ENCODE measurements at regions not wholly inside any gene's neighbourhood (a gene's known extent, or its start where the extent isn't known, plus 50 kb on each side); places are given as distances from the start of the nearest gene placed in this dataset.

DNA sequence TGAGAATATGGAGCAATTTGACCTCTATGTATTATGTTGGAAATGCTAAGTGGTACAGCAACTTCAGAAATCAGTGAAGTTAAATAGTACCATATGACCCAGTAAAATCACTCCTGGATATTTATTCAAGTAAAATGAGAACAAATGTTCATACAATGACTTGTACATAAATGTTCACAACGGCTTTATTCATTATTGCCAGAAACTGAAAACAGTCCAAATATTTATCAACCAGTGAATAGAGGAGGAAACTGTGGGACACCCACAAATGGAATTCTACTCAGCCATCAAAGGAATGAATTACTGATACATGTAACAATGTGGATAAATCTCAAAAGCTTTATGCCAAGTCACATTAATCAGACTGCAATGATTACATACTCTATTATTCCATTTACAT lies 416.3 kb downstream of the AASDHPPT start:
- H3K4me1 ChIP-seq (ENCODE audit: control insufficient read depth, insufficient read depth, low read length) = no peaks in the 10 kb centered on the region
- no peak overlapping the region for H3K27ac ChIP-seq (ENCODE audit: low read depth, low read length)
- H3K4me3 ChIP-seq (ENCODE audit: low read depth, low read length) = no peak overlapping the region
- H3K36me3 ChIP-seq (ENCODE audit: control insufficient read depth, insufficient read depth, low read length) = no peaks in the 10 kb centered on the region
- H3K9ac ChIP-seq (ENCODE audit: low read length) = no peak overlapping the region
- H3K9me3 ChIP-seq (ENCODE audit: control insufficient read depth, insufficient read depth, low read depth, low read length) = no peaks in the 10 kb centered on the region
- H3K27me3 ChIP-seq (ENCODE audit: control insufficient read depth, insufficient read depth, low read length) = no peaks in the 10 kb centered on the region

DNA sequence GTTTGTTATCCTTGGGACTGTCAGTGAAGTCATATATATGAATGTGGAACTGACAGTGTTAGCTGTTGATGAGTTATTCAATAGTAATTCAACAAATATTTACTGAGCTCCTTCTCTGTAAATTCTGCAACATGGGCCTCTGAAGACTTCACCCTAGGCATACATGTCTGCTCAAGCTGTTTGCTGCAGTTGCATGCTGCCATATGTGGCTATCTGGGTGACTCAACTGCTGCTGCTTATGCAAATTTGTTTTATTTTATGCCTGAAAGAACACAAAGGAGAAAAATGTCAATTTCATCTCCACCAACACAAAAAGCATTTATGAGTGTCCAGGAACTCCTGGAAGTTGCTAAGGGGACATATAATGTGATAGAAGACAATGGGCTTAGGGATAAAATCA lies 417.6 kb downstream of the AASDHPPT start:
- no peaks in the 10 kb centered on the region for H3K36me3 ChIP-seq (ENCODE audit: control insufficient read depth, insufficient read depth, low read length)
- no peaks in the 10 kb centered on the region for H3K27me3 ChIP-seq (ENCODE audit: control insufficient read depth, insufficient read depth, low read length)
- no peak overlapping the region for H3K4me3 ChIP-seq (ENCODE audit: low read depth, low read length)
- no peaks in the 10 kb centered on the region for H3K4me1 ChIP-seq (ENCODE audit: control insufficient read depth, insufficient read depth, low read length)
- H3K9ac ChIP-seq (ENCODE audit: low read length) = no peak overlapping the region
- H3K27ac ChIP-seq (ENCODE audit: low read depth, low read length) = no peak overlapping the region
- no peaks in the 10 kb centered on the region for H3K9me3 ChIP-seq (ENCODE audit: control insufficient read depth, insufficient read depth, low read depth, low read length)

DNA sequence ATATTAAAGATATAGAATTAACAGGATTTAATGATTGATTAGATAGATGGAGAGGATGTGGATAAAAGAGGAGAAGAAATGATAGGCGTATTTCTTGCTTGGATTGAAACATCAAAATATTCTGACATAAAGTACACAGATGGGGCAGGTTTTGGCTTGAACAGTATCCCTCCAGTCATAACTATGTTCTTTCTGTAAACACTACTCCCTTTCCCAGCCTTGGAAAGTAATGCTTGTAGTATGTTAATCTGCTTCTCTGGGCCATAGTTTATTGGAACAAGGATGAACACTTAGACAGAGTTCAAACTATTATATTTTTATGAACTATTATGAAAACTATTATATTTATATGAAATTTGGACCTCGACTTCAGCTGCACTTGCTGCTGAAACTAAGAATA lies 419.2 kb downstream of the AASDHPPT start:
- Histone ChIP-seq H3K9ac (ENCODE audit: low read length) (no peak overlapping the region), H3K27me3 (ENCODE audit: control insufficient read depth, insufficient read depth, low read length) (no peaks in the 10 kb centered on the region), H3K27ac (ENCODE audit: low read depth, low read length) (no peak overlapping the region), H3K4me3 (ENCODE audit: low read depth, low read length) (no peak overlapping the region), H3K36me3 (ENCODE audit: control insufficient read depth, insufficient read depth, low read length) (no peaks in the 10 kb centered on the region), H3K9me3 (ENCODE audit: control insufficient read depth, insufficient read depth, low read depth, low read length) (no peaks in the 10 kb centered on the region), H3K4me1 (ENCODE audit: control insufficient read depth, insufficient read depth, low read length) (no peaks in the 10 kb centered on the region)

DNA sequence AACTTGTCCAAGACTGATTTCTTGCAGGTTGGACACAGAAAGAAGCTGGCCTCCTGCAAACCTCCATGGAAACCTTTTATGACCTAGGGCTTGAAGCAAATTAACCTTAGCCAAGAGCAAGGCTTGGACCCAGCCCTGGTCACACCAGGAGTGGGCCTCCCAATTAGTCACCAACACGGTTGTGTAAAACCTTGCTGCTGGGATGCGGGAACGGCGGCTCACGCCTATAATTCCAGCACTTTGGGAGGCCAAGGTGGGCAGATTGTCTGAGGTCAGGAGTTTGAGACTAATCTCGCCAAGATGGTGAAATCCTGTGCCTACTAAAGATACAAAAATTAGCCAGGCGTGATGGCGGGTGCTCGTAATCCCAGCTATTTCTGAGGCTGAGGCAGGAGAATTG lies 419.9 kb downstream of the AASDHPPT start:
- no peak overlapping the region for H3K4me3 ChIP-seq (ENCODE audit: low read depth, low read length)
- no peaks in the 10 kb centered on the region for H3K27me3 ChIP-seq (ENCODE audit: control insufficient read depth, insufficient read depth, low read length)
- no peaks in the 10 kb centered on the region for H3K36me3 ChIP-seq (ENCODE audit: control insufficient read depth, insufficient read depth, low read length)
- H3K9me3 ChIP-seq (ENCODE audit: control insufficient read depth, insufficient read depth, low read depth, low read length) = no peaks in the 10 kb centered on the region
- H3K9ac ChIP-seq (ENCODE audit: low read length) = no peak overlapping the region
- no peak overlapping the region for H3K27ac ChIP-seq (ENCODE audit: low read depth, low read length)
- H3K4me1 ChIP-seq (ENCODE audit: control insufficient read depth, insufficient read depth, low read length) = no peaks in the 10 kb centered on the region

DNA sequence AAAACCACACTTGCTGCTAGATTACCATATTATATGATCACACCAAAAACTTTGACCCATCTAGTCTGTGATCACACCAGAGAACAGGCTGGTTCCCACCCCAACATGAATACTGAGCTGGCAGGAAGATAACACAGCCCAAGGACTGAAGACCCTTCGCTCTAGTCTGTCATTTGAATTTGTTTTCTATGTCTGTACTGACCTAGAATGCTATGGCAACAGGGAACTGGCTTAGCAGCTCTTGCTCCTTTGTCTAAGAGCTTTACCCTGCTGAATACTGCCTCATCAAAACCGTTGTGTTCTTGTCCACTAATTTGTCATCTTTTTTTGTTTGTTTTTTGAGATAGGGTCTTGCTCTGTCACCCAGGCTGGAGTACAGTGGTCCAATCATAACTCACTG lies 420.4 kb downstream of the AASDHPPT start:
- no peak overlapping the region for H3K4me3 ChIP-seq (ENCODE audit: low read depth, low read length)
- no peaks in the 10 kb centered on the region for H3K9me3 ChIP-seq (ENCODE audit: control insufficient read depth, insufficient read depth, low read depth, low read length)
- H3K4me1 ChIP-seq (ENCODE audit: control insufficient read depth, insufficient read depth, low read length) = no peaks in the 10 kb centered on the region
- H3K27ac ChIP-seq (ENCODE audit: low read depth, low read length) = no peak overlapping the region
- no peak overlapping the region for H3K9ac ChIP-seq (ENCODE audit: low read length)
- H3K36me3 ChIP-seq (ENCODE audit: control insufficient read depth, insufficient read depth, low read length) = no peaks in the 10 kb centered on the region
- H3K27me3 ChIP-seq (ENCODE audit: control insufficient read depth, insufficient read depth, low read length) = no peaks in the 10 kb centered on the region

DNA sequence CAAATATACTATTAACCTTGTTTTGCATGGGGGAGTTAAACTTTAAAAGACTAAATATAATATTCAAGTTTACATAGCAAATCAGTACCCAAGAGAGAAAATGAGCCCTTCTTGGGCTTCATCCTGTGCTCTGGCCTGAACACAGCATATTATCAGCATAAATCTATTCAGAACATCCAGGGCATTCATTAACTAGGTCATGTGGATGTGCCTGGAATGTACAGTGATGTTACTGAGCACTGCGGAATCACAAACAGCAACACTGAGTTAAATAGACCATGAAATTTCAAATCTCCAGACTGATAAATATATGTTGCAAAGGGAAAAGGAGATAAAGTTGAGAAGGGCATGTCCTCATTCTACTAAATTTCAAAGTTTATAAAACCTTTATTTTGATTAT lies 426.4 kb downstream of the AASDHPPT start:
- no peaks in the 10 kb centered on the region for H3K4me1 ChIP-seq (ENCODE audit: control insufficient read depth, insufficient read depth, low read length)
- no peaks in the 10 kb centered on the region for H3K36me3 ChIP-seq (ENCODE audit: control insufficient read depth, insufficient read depth, low read length)
- H3K9me3 ChIP-seq (ENCODE audit: control insufficient read depth, insufficient read depth, low read depth, low read length) = no peaks in the 10 kb centered on the region
- H3K4me3 ChIP-seq (ENCODE audit: low read depth, low read length) = no peak overlapping the region
- no peak overlapping the region for H3K27ac ChIP-seq (ENCODE audit: low read depth, low read length)
- no peak overlapping the region for H3K9ac ChIP-seq (ENCODE audit: low read length)
- no peaks in the 10 kb centered on the region for H3K27me3 ChIP-seq (ENCODE audit: control insufficient read depth, insufficient read depth, low read length)

DNA sequence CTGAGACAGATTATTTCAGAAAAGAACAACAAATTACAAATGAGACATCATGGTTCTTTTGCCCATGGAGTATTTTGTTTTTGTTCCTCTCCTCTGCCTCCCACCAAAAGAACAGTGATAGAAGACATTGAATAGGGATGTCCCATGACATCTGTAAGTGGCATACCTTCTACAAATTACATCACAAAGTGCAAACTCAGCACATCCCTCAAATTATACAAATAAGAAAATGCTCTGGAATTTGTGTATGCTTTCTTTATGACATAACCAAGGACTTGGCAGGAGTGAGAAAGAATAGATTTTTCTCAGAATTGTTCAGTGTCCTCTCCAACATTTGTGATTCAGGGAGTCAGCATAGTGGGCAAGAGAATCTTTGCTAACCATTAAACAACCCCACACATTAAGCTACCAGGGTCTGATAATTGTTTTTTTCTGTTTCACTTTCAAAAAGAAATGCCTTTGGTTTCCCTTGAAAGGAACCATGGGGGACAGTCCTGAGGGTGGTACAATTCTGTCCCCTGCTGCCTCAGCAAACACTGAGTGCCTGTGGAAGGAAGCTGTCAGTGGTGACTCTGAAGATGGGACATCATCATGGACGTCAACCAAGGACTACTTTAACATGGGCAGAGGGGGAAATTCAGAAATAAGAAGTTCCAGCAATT lies 430.3 kb downstream of the AASDHPPT start:
- Histone ChIP-seq H3K36me3 (ENCODE audit: control insufficient read depth, insufficient read depth, low read length) (no peaks in the 10 kb centered on the region), H3K9me3 (ENCODE audit: control insufficient read depth, insufficient read depth, low read depth, low read length) (no peaks in the 10 kb centered on the region), H3K27ac (ENCODE audit: low read depth, low read length) (no peak overlapping the region), H3K9ac (ENCODE audit: low read length) (no peak overlapping the region), H3K4me1 (ENCODE audit: control insufficient read depth, insufficient read depth, low read length) (no peaks in the 10 kb centered on the region), H3K4me3 (ENCODE audit: low read depth, low read length) (no peak overlapping the region), H3K27me3 (ENCODE audit: control insufficient read depth, insufficient read depth, low read length) (no peaks in the 10 kb centered on the region)

DNA sequence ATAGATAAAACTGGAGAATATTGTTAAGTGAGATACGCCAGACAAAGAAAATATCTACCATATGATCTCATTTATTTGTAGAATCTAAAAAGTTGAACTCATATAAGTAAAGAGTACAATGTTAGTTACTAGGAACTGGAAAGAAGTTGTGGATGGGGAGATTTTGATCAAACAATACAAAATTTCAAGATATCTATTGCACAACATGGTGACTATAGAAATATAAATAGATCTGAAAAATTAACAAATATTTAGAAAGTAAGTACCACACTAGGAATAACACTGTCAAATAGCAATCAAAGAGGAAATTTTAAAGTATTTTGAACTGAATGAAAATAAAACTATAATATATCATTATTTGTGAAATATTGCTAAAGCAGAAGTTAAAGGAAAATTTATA lies 437.2 kb downstream of the AASDHPPT start:
- H3K9me3 ChIP-seq (ENCODE audit: control insufficient read depth, insufficient read depth, low read depth, low read length) = no peaks in the 10 kb centered on the region
- no peak overlapping the region for H3K9ac ChIP-seq (ENCODE audit: low read length)
- no peak overlapping the region for H3K27ac ChIP-seq (ENCODE audit: low read depth, low read length)
- H3K36me3 ChIP-seq (ENCODE audit: control insufficient read depth, insufficient read depth, low read length) = no peaks in the 10 kb centered on the region
- H3K4me3 ChIP-seq (ENCODE audit: low read depth, low read length) = no peak overlapping the region
- H3K4me1 ChIP-seq (ENCODE audit: control insufficient read depth, insufficient read depth, low read length) = no peaks in the 10 kb centered on the region
- H3K27me3 ChIP-seq (ENCODE audit: control insufficient read depth, insufficient read depth, low read length) = no peaks in the 10 kb centered on the region

DNA sequence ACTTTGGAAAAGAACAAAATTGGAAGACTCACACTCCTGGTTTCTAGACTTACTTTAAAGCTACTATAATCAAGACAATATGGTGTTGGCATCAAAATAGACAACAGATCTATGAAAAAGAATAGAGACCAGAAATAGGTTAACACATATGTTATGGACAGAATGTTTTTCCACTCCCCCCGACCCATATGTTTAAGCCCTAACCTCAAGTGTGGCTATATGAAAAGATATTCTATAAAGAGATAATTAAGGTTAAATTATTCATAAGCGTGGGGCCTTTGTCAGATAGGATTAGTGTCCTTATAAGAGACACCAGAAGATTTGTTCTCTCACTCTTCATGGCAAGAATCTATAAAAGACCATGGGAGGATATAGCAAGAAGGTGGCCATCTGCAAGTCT lies 440.0 kb downstream of the AASDHPPT start:
- Histone ChIP-seq H3K9me3 (ENCODE audit: control insufficient read depth, insufficient read depth, low read depth, low read length) (no peaks in the 10 kb centered on the region), H3K4me1 (ENCODE audit: control insufficient read depth, insufficient read depth, low read length) (no peaks in the 10 kb centered on the region), H3K27me3 (ENCODE audit: control insufficient read depth, insufficient read depth, low read length) (no peaks in the 10 kb centered on the region), H3K9ac (ENCODE audit: low read length) (no peak overlapping the region), H3K27ac (ENCODE audit: low read depth, low read length) (no peak overlapping the region), H3K4me3 (ENCODE audit: low read depth, low read length) (no peak overlapping the region), H3K36me3 (ENCODE audit: control insufficient read depth, insufficient read depth, low read length) (no peaks in the 10 kb centered on the region)

DNA sequence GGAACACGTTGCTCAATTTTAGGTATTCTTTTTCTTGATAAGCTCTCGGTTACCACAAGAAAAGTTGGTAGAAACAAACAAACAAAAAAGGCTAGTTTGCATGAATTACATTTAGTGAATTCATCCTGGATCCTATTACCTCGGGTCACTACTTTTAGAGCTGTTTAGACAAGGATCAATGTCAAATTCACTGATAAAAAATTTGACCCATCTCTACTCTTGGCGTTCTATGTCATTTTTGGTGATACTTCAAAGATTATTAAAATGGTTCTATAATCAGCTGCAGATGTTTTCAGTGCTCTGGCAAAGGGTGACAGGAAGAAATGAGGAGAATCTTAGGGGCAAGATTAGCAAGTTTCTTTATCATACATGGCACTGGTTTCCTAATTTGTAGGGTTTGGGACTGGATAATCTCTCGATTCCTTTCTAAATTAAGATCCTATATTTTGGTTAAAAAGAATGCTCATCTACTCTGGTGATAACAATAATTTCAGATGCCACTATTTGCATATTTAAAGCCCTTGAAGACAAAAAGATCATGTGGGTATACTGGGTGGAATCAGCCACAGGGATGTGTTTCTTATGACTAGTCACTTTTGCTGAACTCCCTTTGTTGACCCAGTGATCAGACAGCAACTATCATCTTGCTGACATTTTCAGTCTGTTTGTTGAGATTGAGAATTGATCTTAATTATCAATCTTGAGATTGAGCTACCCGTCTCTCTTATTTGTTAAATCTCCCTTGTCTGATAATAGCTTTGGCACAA lies 442.9 kb downstream of the AASDHPPT start:
- no peak overlapping the region for H3K9ac ChIP-seq (ENCODE audit: low read length)
- H3K4me1 ChIP-seq (ENCODE audit: control insufficient read depth, insufficient read depth, low read length) = no peaks in the 10 kb centered on the region
- no peak overlapping the region for H3K27ac ChIP-seq (ENCODE audit: low read depth, low read length)
- no peaks in the 10 kb centered on the region for H3K36me3 ChIP-seq (ENCODE audit: control insufficient read depth, insufficient read depth, low read length)
- no peaks in the 10 kb centered on the region for H3K27me3 ChIP-seq (ENCODE audit: control insufficient read depth, insufficient read depth, low read length)
- H3K9me3 ChIP-seq (ENCODE audit: control insufficient read depth, insufficient read depth, low read depth, low read length) = no peaks in the 10 kb centered on the region
- H3K4me3 ChIP-seq (ENCODE audit: low read depth, low read length) = no peak overlapping the region

DNA sequence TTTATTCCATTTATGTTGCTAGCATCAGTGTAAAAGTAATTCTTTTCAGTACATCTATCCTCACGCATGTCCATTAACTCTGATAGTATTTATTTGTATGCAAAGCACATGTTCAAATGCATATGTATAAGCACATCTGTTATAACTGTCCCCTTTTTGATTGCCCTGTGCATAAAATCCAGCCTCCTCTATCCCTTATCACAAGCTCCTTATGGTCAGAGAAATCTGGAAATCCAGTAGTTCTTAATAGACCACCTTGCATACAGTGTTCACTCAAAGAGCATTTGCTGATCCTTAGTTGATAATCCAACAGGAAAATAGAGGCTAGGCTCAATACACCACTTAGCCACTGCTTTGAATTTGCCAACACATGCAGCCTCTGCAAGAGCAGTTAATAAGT lies 443.5 kb downstream of the AASDHPPT start:
- Histone ChIP-seq H3K9me3 (ENCODE audit: control insufficient read depth, insufficient read depth, low read depth, low read length) (no peaks in the 10 kb centered on the region), H3K9ac (ENCODE audit: low read length) (no peak overlapping the region), H3K4me1 (ENCODE audit: control insufficient read depth, insufficient read depth, low read length) (no peaks in the 10 kb centered on the region), H3K27me3 (ENCODE audit: control insufficient read depth, insufficient read depth, low read length) (no peaks in the 10 kb centered on the region), H3K4me3 (ENCODE audit: low read depth, low read length) (no peak overlapping the region), H3K36me3 (ENCODE audit: control insufficient read depth, insufficient read depth, low read length) (no peaks in the 10 kb centered on the region), H3K27ac (ENCODE audit: low read depth, low read length) (no peak overlapping the region)
